Common myeloid progenitor, CD34-positive (primary cell): ENCODE measurements at regions not wholly inside any gene's neighbourhood (a gene's known extent, or its start where the extent isn't known, plus 50 kb on each side); places are given as distances from the start of the nearest gene placed in this dataset.

Experiments used
- CTCF ChIA-PET: fragments of 350-600 bp; sonication (Branson Sonifier 250); formaldehyde crosslinking; loops from one replicate; lab custom pipeline; 2021; ENCODE audit warnings: antibody characterized with exemption; lab: Charles Lee
- POLR2A ChIA-PET: fragments of 350-600 bp; sonication (Branson Sonifier 250); formaldehyde crosslinking; loops from one replicate; lab custom pipeline; 2021; ENCODE audit warnings: antibody characterized with exemption; lab: Charles Lee
- DNase-seq, 3 donors: peaks; one replicate each; pipeline versions ENCODE4 v3.0.0 to v3.0.0-alpha.2; 2013
- H3K27ac ChIP-seq, 2 experiments: 1 replicate in 1 of 2; 2 replicates in 1 of 2; pipeline ENCODE4 v1.7.0; 2013; ENCODE audit warnings: inconsistent platforms in 2 of 2, low read length in 2 of 2, mild to moderate bottlenecking in 2 of 2, low read depth in 1 of 2, moderate library complexity in 1 of 2; ENCODE audit not compliant: severe bottlenecking in 2 of 2, insufficient read depth in 1 of 2, poor library complexity in 1 of 2
- H3K27me3 ChIP-seq, 5 experiments: replicated peaks in 2 of 5; 1 replicate in 3 of 5; 2 replicates in 2 of 5; pipeline versions ENCODE4 v1.6.1 to v1.7.0; 2013; ENCODE audit warnings: low read length in 4 of 5, mild to moderate bottlenecking in 2 of 5, moderate library complexity in 2 of 5, inconsistent platforms in 1 of 5; ENCODE audit not compliant: insufficient read depth in 5 of 5, control insufficient read depth in 4 of 5
- H3K36me3 ChIP-seq, 4 experiments: 1 replicate in 2 of 4; 2 replicates in 2 of 4; pipeline versions ENCODE4 v1.6.1 to v1.7.0; 2013; ENCODE audit warnings: low read length in 3 of 4, control low read depth in 1 of 4, mild to moderate bottlenecking in 1 of 4; ENCODE audit not compliant: control insufficient read depth in 4 of 4, insufficient read depth in 4 of 4
- H3K4me1 ChIP-seq, 4 experiments: 1 replicate in 3 of 4; 2 replicates in 1 of 4; pipeline versions ENCODE4 v1.6.1 to v1.7.1; 2013; ENCODE audit warnings: low read length in 3 of 4, mild to moderate bottlenecking in 3 of 4, control low read depth in 1 of 4, inconsistent platforms in 1 of 4, moderate library complexity in 1 of 4; ENCODE audit not compliant: control insufficient read depth in 4 of 4, insufficient read depth in 4 of 4; ENCODE audit errors: control extremely low read depth in 1 of 4
- H3K4me3 ChIP-seq, 7 experiments: 1 replicate in 4 of 7; 2 replicates in 3 of 7; pipeline versions ENCODE4 v1.5.1 to v1.7.0; 2013; ENCODE audit warnings: mild to moderate bottlenecking in 7 of 7, low read length in 6 of 7, moderate library complexity in 6 of 7, inconsistent platforms in 2 of 7, low read depth in 2 of 7, control low read depth in 1 of 7; ENCODE audit not compliant: insufficient read depth in 4 of 7, control insufficient read depth in 1 of 7; ENCODE audit errors: extremely low read depth in 1 of 7
- H3K9me3 ChIP-seq, 5 experiments: 1 replicate in 4 of 5; 2 replicates in 1 of 5; pipeline versions ENCODE4 v1.6.1 to v1.7.1; 2013; ENCODE audit warnings: low read length in 4 of 5, mild to moderate bottlenecking in 2 of 5, inconsistent platforms in 1 of 5, low read depth in 1 of 5, moderate library complexity in 1 of 5; ENCODE audit not compliant: control insufficient read depth in 4 of 5, insufficient read depth in 2 of 5; ENCODE audit errors: control extremely low read depth in 1 of 5
- WGBS: methylation state at CpG from one replicate; pipeline ENCODE4 v1.1.5; 2013; ENCODE audit not compliant: insufficient coverage; 5-methylcytosine and 5-hydroxymethylcytosine counted together

- ChIA-PET CTCF (interaction anchor here (1.3 to 5.1 kb wide), 2 partner anchors 12 to 27 kb away, joined by 3 to 29 read pairs; no protein-coding TSS in a partner anchor), POLR2A (no interaction called here)
- Histone ChIP-seq H3K4me3 (no peak overlapping the region), H3K4me1 (no peaks in the 10 kb centered on the region), H3K9me3 (no peaks in the 10 kb centered on the region), H3K36me3 (no peaks in the 10 kb centered on the region), H3K27me3 (peaks cover 0 to 6% (median 2%) of the 10 kb centered on the region in 5 experiments), H3K27ac (no peak overlapping the region)
- no peak for DNase-seq
- 98% methylated on average over 4 of the region's 5 CpGs for WGBS
These were observed 211.3 kb downstream of the CYP26B1 start for GRCh38 chr2:71936076-71937030.

GRCh38 chr2:71935262-71935848, 212.3 kb downstream of the CYP26B1 start:
- WGBS: 93% methylated on average over 9 of the region's 11 CpGs
- Histone ChIP-seq H3K4me1 (no peaks in the 10 kb centered on the region), H3K9me3 (no peaks in the 10 kb centered on the region), H3K27me3 (peaks cover 0 to 6% (median 2%) of the 10 kb centered on the region in 5 experiments), H3K36me3 (no peaks in the 10 kb centered on the region), H3K4me3 (no peak overlapping the region), H3K27ac (no peak overlapping the region)
- POLR2A ChIA-PET: no interaction called here
- DNase-seq: no peak
- CTCF ChIA-PET: interaction anchor here (5.1 kb wide), 1 partner anchor 11 kb away, joined by 29 read pairs; no protein-coding TSS in a partner anchor

DNA sequence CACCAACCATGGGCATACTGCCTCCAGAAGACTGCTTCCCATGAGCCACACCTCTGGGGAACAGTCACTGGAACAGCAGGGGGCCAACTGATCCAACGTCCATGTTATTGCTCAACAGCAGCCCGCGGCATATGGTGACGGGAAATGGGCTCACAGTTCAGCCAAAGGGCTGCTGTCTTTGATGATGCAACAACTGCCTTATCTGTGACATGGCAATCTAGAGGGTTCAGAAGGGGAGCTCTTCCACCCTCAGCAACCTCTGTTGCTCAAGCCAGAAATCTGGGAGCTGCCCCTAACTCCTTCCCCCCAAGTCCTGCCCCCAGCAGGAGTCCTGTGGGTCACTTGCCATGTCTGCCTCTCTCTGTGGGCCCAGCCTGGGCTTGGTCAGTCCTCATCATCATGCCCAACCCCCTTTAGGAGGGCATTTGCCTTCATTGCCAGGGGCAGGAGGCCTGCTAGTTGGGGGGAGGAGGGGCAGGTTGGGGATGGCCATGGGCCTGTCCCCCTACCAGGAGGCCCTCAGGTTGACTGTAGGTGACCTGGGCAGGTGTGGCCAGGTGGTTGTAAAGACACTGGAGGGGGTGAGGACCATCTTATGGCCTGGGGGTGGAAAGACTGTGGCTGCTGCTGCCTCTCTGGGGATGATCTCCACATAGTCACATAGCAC, 212.9 kb downstream of the CYP26B1 start:
- peaks cover 0 to 6% (median 2%) of the 10 kb centered on the region in 5 experiments for H3K27me3 ChIP-seq
- H3K9me3 ChIP-seq: no peaks in the 10 kb centered on the region
- H3K27ac ChIP-seq: no peak overlapping the region
- ChIA-PET CTCF (interaction anchor here (0.7 to 5.1 kb wide), 3 partner anchors 10 to 811 kb away, joined by 3 to 29 read pairs (median 4); no protein-coding TSS in a partner anchor), POLR2A (interaction anchor here (0.6 kb wide), 1 partner anchor 223 kb away, joined by 3 read pairs; no protein-coding TSS in a partner anchor)
- H3K4me1 ChIP-seq: no peaks in the 10 kb centered on the region
- DNase-seq: no peak
- WGBS: 90% methylated on average over 4 of the region's 4 CpGs
- H3K36me3 ChIP-seq: no peaks in the 10 kb centered on the region
- no peak overlapping the region for H3K4me3 ChIP-seq

DNA sequence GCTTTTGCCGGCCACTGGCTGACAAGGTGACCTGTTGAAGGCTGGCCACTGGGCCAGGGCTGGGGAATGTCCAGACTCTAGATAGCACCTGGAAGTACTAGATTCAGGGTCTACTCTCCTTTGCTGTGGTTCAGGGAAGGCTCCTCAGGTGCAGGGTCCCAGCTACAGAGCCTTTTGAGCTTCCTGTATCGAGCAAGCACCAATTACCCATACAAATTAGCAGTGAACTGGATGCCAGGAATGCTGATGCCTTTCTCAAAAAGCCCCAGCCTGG, 213.4 kb downstream of the CYP26B1 start:
- ChIA-PET POLR2A (interaction anchor here (0.6 kb wide), 1 partner anchor 224 kb away, joined by 3 read pairs; no protein-coding TSS in a partner anchor), CTCF (interaction anchor here (0.7 to 5.1 kb wide), 3 partner anchors 10 to 811 kb away, joined by 3 to 29 read pairs (median 4); no protein-coding TSS in a partner anchor)
- no peak for DNase-seq
- H3K27me3 ChIP-seq: peaks cover 0 to 6% (median 2%) of the 10 kb centered on the region in 5 experiments
- no peaks in the 10 kb centered on the region for H3K36me3 ChIP-seq
- no peak overlapping the region for H3K4me3 ChIP-seq
- H3K4me1 ChIP-seq: no peaks in the 10 kb centered on the region
- H3K9me3 ChIP-seq: no peaks in the 10 kb centered on the region
- WGBS: 86% methylated on average over 1 of the region's 2 CpGs
- no peak overlapping the region for H3K27ac ChIP-seq

GRCh38 chr2:71933467-71934319, 214.0 kb downstream of the CYP26B1 start:
- 74% methylated on average over 8 of the region's 8 CpGs for WGBS
- H3K27ac ChIP-seq: no peak overlapping the region
- peak in 1 of 3 donors; percentile 5 for DNase-seq
- no peaks in the 10 kb centered on the region for H3K36me3 ChIP-seq
- H3K27me3 ChIP-seq: peaks cover 0 to 6% (median 1%) of the 10 kb centered on the region in 5 experiments
- CTCF ChIA-PET: interaction anchor here (0.7 to 5.1 kb wide), 3 partner anchors 9 to 812 kb away, joined by 3 to 29 read pairs (median 4); no protein-coding TSS in a partner anchor
- POLR2A ChIA-PET: interaction anchor here (0.6 kb wide), 1 partner anchor 224 kb away, joined by 3 read pairs; no protein-coding TSS in a partner anchor
- no peaks in the 10 kb centered on the region for H3K9me3 ChIP-seq
- no peak overlapping the region for H3K4me3 ChIP-seq
- no peaks in the 10 kb centered on the region for H3K4me1 ChIP-seq

- Histone ChIP-seq H3K9me3 (no peaks in the 10 kb centered on the region), H3K27me3 (peaks cover 0 to 6% (median 1%) of the 10 kb centered on the region in 5 experiments), H3K4me3 (no peak overlapping the region), H3K4me1 (no peaks in the 10 kb centered on the region), H3K27ac (no peak overlapping the region), H3K36me3 (no peaks in the 10 kb centered on the region)
- ChIA-PET CTCF (interaction anchor here (1.1 to 5.1 kb wide), 2 partner anchors 9 to 10 kb away, joined by 3 to 29 read pairs; no protein-coding TSS in a partner anchor), POLR2A (no interaction called here)
- 93% methylated on average over 10 of the region's 13 CpGs for WGBS
- no peak for DNase-seq
These were observed 214.7 kb downstream of the CYP26B1 start for GRCh38 chr2:71932780-71933466.
